Activated T-helper 1 cell treated with anti-CD3 and anti-CD28 coated beads, Interleukin-2, amount 50 U/mL, for 16 hours (primary cell): ENCODE measurements at regions not wholly inside any gene's neighbourhood (a gene's known extent, or its start where the extent isn't known, plus 50 kb on each side); places are given as distances from the start of the nearest gene placed in this dataset.

Experiments
- DNase-seq, 2 donors: peaks; one replicate each; pipeline ENCODE4 v3.0.0-alpha.2; 2020; ENCODE audit warnings: low read depth in 1 of 2, low spot score in 1 of 2

DNA sequence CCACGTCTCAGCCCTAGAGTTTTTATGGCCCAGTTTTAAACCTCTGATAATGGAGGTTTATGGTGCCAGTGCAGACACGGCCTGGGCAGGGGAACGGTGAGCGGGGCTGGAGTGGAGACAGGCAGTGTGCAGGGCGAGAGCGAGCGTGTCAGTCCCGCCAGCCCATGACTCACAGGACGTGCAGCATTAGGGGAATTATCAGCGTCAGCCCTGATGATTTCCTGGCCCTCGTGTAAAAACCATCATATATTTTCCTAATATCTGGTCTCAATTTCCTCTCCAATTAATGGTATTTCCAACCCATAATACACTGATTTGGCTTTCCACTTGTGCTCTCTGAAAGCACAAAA is 104.6 kb upstream of the VSTM2B start:
- DNase-seq = no peak

DNA sequence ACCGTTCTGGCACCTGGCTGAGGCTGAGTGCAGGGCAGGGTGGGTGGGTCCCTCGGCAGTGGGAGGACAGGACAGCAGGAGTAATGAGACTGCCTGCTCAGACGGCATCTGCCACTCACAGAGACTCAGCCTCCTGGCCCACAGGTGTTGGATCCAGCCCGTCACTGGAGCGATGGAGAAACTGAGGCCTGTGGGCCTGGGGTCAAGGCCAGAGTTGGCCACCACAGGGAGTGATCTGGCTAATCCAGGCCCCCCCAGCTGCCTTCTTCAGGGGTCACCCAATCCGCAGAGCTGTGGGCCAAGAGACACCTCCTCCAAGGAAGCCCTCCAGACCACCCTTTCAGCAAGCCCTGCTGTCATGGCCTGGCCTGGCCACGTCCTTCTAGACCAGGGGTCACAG is 103.7 kb upstream of the VSTM2B start:
- DNase-seq = no peak

DNA sequence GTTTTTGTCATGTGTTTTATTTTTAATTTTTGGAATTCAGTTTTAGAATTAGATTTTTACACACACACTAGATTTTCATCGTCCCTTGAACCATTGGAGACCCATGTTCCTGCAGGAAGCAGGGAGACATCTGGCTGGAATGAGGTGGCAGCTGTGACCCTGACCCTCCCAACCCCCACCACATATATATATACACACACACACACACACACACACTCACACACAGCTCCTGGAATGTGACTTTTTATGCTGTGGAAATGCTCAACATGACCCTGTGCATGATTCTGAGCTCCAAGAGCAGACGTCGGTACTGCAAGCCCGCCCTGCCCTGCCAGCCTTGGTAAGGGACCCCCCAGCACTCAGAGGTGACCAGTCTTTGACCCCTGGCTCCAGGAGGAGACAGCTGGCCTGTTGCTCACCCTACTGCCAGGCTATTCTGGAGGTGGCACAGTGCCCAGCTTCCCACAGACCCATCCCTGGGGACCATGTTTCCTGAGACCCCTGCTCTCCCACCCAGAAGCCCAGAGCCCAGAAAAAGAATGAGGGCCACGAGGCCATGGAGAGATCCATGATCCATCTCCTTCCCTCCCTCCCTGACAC is 103.2 kb upstream of the VSTM2B start:
- no peak for DNase-seq

DNA sequence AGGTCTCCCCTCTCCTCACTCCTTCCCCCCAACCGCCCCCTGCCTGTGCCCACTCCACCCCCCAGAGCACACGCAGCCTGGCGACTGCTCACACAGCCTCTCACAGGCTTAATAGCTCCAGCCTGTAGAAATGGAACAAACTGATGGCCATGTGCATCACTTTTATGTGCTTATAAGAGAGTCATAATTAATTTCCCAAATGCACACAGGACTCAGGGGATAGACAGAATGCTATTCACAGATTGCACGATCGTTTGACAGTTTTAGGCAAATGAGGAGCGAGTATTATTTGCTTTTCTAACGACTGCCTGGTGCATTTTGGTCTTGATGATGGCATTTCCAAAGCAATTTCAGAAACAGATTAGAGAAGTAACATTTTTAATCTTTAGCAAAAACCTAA is 97.7 kb upstream of the VSTM2B start:
- DNase-seq = no peak

DNA sequence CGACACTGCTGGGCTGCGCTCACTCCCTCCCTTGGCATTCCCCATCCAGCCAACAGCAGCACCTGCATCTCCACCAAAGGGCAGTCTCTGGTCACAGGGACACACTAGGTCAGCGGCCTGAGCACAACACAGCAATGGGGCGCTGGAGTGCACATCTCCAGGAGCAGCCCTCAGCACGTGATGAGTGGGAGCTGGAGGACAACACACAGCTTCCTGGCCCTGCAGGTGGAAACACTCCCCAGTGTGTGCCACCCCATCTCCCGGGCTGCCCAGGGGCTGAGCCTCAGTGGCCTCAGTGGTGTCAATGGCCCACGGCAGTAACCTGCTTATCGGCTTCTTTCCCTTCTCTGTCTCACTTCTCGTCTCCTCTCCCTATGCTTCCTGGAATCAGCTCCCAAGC is 96.8 kb upstream of the VSTM2B start:
- DNase-seq = no peak

DNA sequence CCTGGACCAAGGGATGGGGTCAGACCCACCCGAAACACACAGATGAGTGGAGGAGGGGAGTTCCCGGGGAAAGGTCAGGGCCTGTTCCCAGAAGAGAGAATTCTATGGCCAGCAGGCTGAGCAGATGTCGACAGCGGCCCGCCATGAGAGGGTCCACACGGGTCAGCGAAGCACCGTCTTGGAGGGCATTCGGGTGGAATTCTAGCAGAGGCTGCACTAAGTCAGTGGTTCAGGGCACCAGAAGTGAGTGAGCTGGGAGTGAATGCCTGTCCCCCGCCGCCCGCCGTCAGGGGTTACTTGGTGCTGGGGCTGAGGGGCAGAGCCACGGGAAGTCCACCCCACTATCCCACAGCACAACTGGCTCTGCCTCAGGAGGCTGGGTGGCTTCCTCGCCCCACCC is 96.2 kb upstream of the VSTM2B start:
- DNase-seq = no peak

DNA sequence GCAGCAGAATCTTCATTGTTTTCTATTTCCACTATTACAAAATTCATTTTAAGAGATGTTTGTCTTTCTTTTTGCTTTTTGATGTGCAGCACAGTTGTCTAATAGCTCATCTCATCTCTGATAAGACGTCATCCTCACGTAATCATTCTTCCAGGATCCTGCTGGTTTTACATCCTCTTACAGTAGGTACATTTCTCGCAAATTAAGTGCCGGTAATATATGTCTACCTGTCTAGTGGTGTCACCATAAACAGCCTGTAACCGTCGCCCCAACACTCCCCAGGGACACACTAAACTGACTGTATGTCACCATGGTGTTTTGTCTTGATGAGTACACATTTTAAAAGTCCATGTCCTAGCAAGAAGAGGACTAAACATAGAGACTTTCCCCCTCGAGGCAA is 94.5 kb upstream of the VSTM2B start:
- DNase-seq = no peak

DNA sequence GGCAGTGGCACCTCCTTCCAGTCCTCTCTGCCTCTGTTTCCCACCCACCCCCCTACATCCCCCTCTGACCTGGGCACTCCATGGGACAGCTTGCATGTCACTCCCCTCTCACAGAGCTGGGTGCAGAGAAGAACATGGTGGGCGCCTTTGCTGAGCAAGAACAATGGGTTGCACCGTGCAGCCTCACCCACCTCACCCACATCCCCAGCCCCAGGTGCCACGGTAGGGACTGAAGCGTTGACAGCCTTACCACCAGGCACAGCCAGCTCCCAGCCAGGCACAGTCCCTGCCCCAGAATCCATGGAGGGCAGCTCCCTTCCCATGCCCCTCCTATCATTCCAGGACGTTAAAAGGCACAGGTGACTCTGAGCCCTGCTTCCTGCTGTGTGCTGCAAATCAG is 93.1 kb upstream of the VSTM2B start:
- DNase-seq = no peak

DNA sequence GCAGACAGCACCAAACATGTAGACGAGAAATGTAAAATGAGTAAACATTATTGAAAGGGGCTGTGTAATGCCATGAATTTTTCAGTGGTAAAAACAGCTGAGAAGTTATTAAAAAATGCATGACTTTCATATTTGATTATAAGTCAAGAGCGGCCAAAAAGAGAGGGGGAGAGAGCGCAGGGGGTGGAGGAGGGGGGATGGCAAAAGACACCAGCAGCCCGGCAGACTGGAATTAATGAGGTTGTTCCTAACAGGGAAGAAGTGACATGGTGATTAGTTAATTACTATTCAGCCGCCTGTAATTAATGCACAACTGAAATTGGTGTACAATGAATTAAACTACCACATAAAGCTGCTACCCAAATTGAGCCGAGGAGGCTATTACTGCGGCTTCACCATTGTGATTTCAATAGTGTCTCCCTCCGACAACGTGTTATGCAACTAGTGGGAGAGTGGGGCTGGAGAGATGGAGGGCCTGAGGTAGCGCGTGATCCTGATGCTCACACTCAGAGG is 89.1 kb upstream of the VSTM2B start:
- DNase-seq = no peak

DNA sequence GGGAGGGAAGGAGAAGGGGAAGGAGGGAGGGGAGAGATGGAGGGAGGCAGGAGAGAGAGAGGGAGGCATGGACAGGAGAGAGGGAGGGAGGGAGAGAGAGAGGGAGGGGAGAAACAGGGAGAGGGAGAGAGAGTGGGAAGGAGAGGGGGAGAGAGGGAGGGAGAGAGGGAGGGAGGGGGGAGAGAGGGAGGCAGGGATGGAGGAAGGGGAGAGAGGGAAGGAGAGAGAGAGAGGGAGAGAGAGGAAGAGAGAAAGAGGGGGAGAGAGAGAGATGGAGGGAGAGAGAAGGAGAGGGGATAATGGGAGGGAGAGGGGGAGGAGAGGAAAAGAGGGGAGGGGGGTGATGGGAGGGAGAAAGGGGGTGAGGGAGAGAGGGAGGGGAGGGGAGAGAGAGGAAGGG is 86.8 kb upstream of the VSTM2B start:
- no peak for DNase-seq

DNA sequence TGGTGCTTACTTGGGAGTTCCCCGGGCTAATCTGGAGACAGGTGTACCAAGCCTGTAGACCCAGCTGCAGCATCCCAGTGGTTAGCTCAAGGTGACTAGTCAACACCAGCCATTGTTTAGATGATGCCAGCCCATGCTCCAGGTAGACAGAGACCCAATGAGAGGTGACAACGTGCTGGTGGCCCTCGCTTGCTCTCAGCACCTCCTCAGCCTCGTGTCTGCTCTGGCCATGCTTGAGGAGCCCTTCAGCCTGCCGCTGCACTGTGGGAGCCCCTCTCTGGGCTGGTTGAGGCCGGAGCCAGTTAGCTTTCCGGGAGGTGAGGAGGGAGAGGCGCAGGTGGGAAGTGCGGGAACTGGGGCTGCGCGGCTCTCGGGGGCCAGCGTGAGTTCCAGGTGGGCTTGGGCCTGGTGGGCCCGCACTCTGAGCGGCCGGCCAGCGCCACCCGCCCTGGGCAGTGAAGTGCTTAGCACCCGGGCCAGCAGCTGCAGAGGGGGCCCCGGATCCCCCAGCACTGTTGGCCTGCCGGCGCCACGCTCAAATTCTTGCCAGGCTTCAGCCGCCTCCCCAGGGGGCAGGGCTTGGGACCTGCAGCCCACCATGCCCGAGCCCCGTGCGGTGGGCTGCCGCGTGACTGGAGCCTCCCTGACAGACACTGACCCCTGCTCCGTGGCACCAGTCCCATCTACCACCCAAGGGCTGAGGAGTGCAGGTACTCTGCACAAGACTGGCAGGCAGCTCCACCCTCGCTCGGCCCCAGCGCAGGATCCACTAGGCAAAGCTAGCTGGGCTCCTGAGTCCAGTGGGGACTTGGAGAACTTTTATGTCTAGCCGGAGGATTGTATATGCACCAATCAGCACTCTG is 85.9 kb upstream of the VSTM2B start:
- DNase-seq = no peak

DNA sequence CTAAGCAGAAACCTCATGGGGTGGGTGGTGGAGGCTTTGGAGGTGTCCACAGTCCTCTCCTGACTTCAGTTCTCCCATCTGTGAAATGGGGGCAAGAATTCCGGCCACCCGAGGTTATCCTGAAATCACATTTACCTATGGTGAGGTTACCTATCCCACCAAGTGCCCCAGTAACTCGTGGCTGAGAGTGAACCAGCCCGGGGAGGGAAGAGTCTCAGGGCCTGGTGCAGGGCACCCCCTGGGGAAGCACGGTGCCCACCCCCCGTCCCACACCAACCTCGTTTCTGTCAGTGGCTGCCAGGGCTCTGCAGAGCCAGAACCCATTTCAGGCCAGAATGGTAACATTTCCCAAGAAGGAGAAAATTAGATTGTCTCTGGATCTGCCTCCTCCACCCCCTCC is 83.7 kb upstream of the VSTM2B start:
- DNase-seq = no peak

DNA sequence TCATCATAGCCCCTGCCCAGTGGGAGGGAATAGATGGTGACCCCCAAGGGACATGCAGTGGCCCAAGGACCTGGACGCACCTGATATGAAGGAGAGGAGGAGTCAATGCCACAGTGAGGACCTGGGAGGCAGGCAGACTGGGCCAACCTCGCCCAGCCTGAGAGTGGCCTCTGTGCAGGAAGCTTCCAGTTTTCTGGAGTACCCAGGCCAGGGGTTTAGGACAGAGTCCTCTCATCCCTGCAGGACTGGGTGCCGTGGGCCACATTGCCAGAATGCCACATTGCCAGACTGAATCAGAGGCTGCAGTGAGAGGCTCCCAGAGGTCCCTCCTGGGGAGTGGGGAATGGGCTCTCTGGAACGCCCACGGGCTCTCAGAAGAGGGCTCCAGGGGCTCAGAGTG is 82.9 kb upstream of the VSTM2B start:
- no peak for DNase-seq

DNA sequence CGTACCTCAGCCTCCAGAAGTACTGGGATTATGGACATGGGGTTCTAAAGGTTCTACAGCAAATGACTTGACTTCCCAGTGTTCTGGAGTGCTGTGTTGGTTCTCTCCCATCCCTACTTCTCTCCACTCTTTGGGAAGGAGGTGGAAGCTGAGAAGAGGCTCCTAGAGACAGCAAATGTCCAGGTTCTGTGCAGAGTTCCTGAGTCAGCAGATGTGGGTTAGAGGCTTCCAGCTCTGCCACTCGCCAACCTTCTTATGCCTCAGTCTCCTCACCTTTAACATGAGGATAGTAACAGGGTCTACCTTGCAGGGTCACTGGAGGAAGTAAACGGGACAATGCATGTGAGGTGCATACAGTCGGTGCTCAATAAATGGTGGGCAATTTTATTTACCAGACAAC is 80.5 kb upstream of the VSTM2B start:
- no peak for DNase-seq

DNA sequence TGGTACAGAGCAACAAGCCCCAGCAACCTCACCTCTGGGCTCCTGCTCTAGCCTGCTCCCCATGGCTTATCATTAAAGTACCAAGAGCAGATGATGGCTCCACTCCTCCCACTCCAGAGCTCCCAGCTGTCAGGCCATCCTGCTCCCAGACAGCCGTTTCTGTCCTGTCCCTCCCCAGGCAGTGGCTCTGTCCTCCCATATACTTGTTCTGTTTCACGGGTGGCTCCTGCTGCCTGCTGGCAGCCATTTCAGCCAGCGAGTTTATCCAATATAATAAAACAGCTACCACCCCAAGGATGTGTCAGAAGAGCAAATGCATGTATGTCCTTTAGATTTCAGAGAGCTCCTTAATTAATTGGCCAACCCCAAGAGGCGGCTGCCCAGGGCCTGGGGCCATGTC is 79.4 kb upstream of the VSTM2B start:
- no peak for DNase-seq

DNA sequence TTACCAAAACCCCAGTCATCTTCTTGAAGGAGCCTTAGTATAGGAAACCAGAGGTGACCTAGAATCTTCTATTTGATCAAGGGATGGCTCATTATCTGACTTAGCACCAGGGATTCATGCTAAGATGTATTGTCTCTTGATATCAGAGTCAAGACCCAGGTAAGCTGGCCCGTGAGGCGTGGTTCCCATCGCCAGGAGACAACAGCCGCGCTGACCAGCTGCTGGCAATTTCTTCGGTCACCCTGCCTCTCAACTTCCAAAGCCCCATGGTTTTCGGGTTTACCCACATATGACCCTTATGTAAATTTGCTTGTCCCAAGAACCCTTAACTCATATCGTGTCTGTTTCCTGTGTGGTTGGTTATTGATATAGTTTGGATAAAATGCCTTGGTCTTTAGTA is 77.7 kb upstream of the VSTM2B start:
- DNase-seq = no peak

DNA sequence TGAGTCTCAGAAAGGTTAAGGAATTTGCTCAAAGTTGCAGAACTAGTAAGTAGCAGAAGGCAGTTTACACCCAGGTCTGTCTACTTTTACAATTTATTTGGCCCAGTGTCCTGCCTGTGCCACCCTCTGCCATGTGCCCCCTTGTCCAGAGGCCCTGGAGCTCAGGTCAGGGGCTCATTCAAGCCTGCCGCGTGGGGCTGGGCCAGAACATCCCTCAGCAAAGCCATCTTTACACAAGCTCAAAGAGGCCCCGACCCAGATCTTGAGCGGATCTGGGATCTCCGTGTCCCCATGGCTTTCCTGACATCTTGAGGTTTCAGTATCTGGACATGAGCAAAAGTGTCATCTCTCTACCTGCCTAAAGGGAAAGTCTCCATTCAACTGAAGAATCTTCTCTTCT is 76.4 kb upstream of the VSTM2B start:
- DNase-seq = no peak

DNA sequence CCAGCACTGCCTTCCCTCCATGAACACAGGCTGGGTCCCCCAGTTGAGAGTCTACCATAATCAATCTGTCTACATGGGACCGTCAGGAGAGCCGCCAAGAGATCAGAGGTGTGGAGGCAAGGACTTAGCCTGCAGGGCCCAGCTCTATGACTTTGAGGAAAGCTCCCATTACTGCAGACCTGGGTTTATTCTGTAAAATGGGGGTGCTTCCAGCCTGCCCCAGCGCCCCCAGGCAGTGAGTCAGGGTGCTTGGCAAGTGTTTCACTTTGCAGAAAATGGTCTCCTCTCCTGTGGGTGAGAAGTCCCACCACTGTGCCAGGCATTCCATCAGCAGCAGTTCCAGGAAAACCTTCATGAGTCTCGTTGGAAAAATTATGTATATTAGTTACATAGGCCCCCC is 75.5 kb upstream of the VSTM2B start:
- no peak for DNase-seq

DNA sequence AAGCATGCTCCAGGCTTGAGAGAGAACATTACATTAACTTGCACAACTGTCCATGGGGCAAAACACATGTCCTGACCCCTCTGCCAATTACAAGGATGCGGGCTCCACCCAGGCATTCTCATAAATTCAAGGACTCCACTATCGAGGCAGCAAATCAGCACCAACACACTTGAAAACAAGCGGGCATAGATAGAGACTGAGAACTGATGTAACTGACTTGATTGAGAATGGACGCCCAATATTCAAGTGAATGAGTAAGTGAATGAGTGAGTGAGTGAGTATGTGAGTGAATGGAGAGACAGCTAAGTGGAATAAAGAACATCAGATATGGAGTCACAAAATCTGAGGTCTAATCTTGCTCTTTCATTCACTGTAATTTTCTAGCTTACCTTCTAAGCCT is 75.0 kb upstream of the VSTM2B start:
- no peak for DNase-seq

DNA sequence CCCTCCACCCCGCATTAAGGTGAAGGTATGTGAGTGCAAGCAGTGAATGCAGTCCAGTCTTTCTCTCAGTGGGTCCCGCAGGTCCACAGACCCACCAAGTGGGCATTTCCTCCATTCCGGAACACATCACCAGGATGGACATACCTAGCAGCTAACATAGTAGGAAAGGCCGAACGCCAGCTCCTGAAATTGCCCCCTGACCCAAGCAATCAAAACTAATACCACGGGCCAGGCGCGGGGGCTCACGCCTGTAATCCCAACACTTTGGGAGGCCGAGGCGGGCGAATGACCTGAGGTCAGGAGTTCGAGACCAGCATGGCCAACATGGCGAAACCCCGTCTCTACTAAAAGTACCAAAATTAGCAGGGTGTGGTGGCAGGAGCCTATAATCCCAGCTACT is 71.7 kb upstream of the VSTM2B start:
- no peak for DNase-seq

DNA sequence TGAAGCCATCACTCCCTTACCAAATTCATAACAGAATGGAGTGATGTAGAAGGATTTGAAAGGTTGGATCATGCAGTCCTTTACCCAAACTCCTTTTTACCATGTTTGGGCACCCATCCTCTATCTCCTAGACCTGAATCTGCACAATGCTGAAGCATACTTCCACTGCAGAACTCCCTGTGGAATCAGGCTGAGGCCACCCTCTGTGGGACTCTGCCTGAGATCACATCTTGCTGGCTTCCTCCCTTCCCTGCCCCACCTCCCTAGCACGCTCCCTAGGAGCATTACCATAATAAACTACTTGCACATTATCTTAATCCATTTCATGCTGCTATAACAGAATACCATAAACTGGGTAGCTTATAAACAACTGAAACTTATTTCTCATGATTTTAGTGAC is 68.4 kb upstream of the VSTM2B start:
- DNase-seq = no peak

DNA sequence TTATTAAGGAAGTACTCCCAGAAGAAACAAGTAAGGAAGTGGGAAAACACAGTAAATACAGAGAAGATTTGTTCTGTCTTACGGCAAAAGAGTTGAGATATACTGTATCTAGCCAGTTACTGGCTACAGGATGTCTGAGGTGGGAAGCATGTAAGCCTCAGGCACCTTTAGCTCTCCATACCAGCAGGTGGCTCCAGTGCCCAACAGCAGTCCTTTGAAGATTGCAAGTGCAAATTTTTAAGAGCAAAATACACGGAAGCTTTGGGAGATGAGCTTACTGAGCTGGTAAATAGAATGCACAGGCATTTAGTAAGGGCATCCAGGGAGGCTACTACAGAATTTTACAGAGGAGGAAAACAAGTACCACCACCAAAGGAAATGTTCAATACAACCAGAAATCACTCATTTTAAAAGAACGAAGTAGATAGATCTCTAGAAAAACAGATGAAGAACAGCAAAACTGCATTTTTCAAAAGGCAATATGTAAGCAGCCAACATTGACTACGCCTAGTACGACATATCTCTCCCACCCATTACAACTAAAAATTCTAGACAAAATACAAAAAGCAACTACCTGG is 57.9 kb upstream of the VSTM2B start:
- no peak for DNase-seq

DNA sequence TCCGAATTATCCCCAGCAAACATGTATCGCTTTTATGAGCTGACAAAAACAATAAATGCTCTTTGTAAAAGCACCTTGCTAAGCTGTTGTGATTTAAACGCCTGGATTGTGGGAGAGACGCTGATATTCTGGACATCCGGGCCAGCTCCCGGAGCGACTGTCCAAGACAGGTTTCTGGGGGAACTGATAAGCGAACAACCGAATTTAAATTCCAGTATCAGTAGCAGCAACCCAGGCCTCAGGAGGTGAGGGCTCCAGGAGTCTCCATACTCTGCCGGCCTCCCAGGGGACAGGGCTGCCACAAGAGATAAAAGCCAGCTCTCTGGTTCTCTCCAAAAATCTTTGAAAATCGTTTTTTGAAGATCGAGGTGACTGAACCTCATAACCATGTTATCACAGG is 50.3 kb upstream of the VSTM2B start:
- DNase-seq = no peak
